ENCODE measurements at regions not wholly inside any gene's neighbourhood (a gene's known extent, or its start where the extent isn't known, plus 50 kb on each side); places are given as distances from the start of the nearest gene placed in this dataset.

- TF ChIP-seq CTCF (IDR thresholded peaks at IDR 0.05) (no peak), ZFX (IDR thresholded peaks at IDR 0.05; ENCODE audit: borderline replicate concordance) (no peak)
Measured at GRCh38 chr19:32268381-32268780, 77.0 kb upstream of the ZNF507 start.
